ENCODE measurements at regions not wholly inside any gene's neighbourhood (a gene's known extent, or its start where the extent isn't known, plus 50 kb on each side); places are given as distances from the start of the nearest gene placed in this dataset.

DNA sequence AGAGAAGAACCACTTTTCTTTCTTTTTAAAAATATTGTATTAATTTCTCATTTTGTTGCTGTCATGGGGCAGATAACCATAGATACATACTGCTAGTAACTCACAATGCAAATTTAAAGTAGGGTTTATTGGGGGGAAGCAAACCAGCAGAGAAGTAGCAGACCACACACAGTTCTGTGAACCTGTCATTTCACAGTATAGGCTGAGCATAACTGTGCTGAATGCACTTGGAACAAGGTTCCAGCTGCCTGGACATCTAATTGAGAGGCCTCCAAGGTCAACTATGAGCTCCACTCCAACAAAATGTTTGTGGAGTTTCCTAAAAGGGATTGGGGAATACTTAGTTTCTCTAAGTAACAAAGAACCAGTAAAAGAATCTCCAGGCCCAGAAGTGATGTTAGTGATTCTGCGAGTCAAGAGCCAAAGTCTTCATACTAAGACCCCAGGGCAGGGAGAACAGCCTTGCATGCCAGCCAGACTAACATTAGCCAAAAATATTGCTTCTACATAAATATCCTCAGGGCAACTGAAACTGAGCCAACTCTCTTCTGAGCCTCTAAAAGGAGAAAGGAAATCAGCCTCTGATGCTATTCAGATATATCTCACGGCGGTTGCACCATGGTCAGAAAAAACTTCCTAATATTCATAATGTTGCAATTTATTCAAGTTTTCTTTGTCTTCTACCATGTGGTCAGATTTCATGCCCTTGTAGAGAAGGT, 856.4 kb upstream of the ALCAM start:
- H3K4me3 ChIP-seq, result no peak overlapping the region
- no peaks in the 10 kb centered on the region for H3K4me1 ChIP-seq
- H3K9me3 ChIP-seq, result no peaks in the 10 kb centered on the region
- CTCF ChIA-PET, result no interaction called here
- FAIRE-seq, result no peak
- WGBS (ENCODE audit: missing lambda C conversion rate), result 85% methylated on average over 3 of the region's 3 CpGs
- no peak overlapping the region for H3K27ac ChIP-seq
- no peak overlapping the region for H3K4me2 ChIP-seq
- POLR2A ChIA-PET, result no interaction called here
- no peak for DNase-seq (ENCODE audit: low read depth in 1 of 2, low spot score in 1 of 2)
- TF ChIP-seq, protein P1, sequence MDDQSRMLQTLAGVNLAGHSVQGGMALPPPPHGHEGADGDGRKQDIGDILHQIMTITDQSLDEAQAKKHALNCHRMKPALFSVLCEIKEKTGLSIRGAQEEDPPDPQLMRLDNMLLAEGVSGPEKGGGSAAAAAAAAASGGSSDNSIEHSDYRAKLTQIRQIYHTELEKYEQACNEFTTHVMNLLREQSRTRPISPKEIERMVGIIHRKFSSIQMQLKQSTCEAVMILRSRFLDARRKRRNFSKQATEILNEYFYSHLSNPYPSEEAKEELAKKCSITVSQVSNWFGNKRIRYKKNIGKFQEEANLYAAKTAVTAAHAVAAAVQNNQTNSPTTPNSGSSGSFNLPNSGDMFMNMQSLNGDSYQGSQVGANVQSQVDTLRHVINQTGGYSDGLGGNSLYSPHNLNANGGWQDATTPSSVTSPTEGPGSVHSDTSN (IDR thresholded peaks at IDR 0.05), result no peak
- TF ChIP-seq JUN (IDR thresholded peaks at IDR 0.05) (no peak), RNF2 (IDR thresholded peaks at IDR 0.05; ENCODE audit: borderline replicate concordance, low read depth) (no peak), CBX8 (IDR thresholded peaks at IDR 0.05) (no peak), HEYL (CRISPR knock-in tag; IDR thresholded peaks at IDR 0.05) (no peak), HOXB5 (CRISPR knock-in tag; IDR thresholded peaks at IDR 0.05) (no peak), HOXB13 (CRISPR knock-in tag; IDR thresholded peaks at IDR 0.05; ENCODE audit: low read depth) (no peak), TP53 (CRISPR knock-in tag; IDR thresholded peaks at IDR 0.05) (no peak), TFCP2L1 (CRISPR knock-in tag; IDR thresholded peaks at IDR 0.05) (no peak), ZSCAN20 (CRISPR knock-in tag; IDR thresholded peaks at IDR 0.05) (no peak)
- ATAC-seq, result no peak

- ChIA-PET CTCF (no interaction called here), POLR2A (no interaction called here)
- Histone ChIP-seq H3K4me3 (no peak overlapping the region), H3K4me1 (no peaks in the 10 kb centered on the region), H3K27ac (no peak overlapping the region), H3K9me3 (no peaks in the 10 kb centered on the region), H3K4me2 (no peak overlapping the region)
- 34% methylated on average over 1 of the region's 1 CpG for WGBS (ENCODE audit: missing lambda C conversion rate)
- no peak for ATAC-seq
- no peak for TF ChIP-seq RFX5 (IDR thresholded peaks at IDR 0.05)
- no peak for TF ChIP-seq ZNF302 (CRISPR knock-in tag; IDR thresholded peaks at IDR 0.05)
- TF ChIP-seq NFE2L2 (conservative IDR thresholded peaks at IDR 0.05; ENCODE audit: low read length), result no peak
- TF ChIP-seq TFCP2L1 (CRISPR knock-in tag; IDR thresholded peaks at IDR 0.05), result no peak
- TF ChIP-seq FOSL2 (IDR thresholded peaks at IDR 0.05), result no peak
- no peak for TF ChIP-seq FOSL2 (CRISPR knock-in tag; IDR thresholded peaks at IDR 0.05)
- no peak for TF ChIP-seq TP53 (CRISPR knock-in tag; IDR thresholded peaks at IDR 0.05)
- no peak for TF ChIP-seq POLR2A (IDR thresholded peaks at IDR 0.05; ENCODE audit: low read length)
- TF ChIP-seq MAX (IDR thresholded peaks at IDR 0.05), result no peak
- TF ChIP-seq JUN (IDR thresholded peaks at IDR 0.05), result no peak
- FAIRE-seq, result no peak
- DNase-seq (ENCODE audit: low read depth in 1 of 2, low spot score in 1 of 2), result no peak
These were observed 852.3 kb upstream of the ALCAM start for GRCh38 chr3:104514371-104514770.

DNA sequence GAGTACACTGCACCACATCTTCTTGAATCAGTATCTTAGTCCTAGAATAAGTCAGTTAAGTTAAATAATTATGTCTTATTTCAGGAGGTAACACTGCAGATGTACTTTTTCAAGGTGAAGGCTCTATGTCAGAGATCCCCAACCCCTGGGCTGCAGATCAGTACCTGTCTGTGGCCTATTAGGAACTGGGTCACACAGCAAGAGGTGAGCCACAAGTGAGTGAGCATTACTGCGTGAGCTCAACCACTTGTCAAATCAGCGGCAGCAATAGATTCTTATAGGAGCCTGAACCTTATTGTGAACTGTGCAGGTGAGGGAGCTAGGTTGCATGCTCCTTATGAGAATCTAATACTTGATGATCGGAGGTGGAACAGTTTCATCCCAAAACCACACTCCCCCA, 851.9 kb upstream of the ALCAM start:
- ATAC-seq, result no peak
- Histone ChIP-seq H3K27ac (no peak overlapping the region), H3K4me1 (no peaks in the 10 kb centered on the region), H3K4me3 (no peak overlapping the region), H3K9me3 (no peaks in the 10 kb centered on the region), H3K4me2 (no peak overlapping the region)
- TF ChIP-seq RARB (CRISPR knock-in tag; IDR thresholded peaks at IDR 0.05), result no peak
- no peak for TF ChIP-seq EP300 (IDR thresholded peaks at IDR 0.05)
- 64% methylated on average over 3 of the region's 3 CpGs for WGBS (ENCODE audit: missing lambda C conversion rate)
- POLR2A ChIA-PET, result no interaction called here
- no peak for DNase-seq (ENCODE audit: low read depth in 1 of 2, low spot score in 1 of 2)
- FAIRE-seq, result no peak
- CTCF ChIA-PET, result no interaction called here

GRCh38 chr3:104519068-104519467, 847.6 kb upstream of the ALCAM start:
- WGBS (ENCODE audit: missing lambda C conversion rate), result 36% methylated on average over 4 of the region's 4 CpGs
- ChIA-PET POLR2A (no interaction called here), CTCF (no interaction called here)
- Histone ChIP-seq H3K4me1 (no peaks in the 10 kb centered on the region), H3K4me3 (no peak overlapping the region), H3K27ac (no peak overlapping the region), H3K4me2 (no peak overlapping the region), H3K9me3 (no peaks in the 10 kb centered on the region)
- DNase-seq (ENCODE audit: low read depth in 1 of 2, low spot score in 1 of 2), result no peak
- no peak for ATAC-seq
- no peak for FAIRE-seq
- TF ChIP-seq, protein P2, sequence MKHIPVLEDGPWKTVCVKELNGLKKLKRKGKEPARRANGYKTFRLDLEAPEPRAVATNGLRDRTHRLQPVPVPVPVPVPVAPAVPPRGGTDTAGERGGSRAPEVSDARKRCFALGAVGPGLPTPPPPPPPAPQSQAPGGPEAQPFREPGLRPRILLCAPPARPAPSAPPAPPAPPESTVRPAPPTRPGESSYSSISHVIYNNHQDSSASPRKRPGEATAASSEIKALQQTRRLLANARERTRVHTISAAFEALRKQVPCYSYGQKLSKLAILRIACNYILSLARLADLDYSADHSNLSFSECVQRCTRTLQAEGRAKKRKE (CRISPR knock-in tag; IDR thresholded peaks at IDR 0.05; ENCODE audit: low read depth), result no peak
- TF ChIP-seq NR3C1 (IDR thresholded peaks at IDR 0.05) (no peak), ELK1 (IDR thresholded peaks at IDR 0.05; ENCODE audit: low read depth, low read length) (no peak), RFX5 (IDR thresholded peaks at IDR 0.05) (no peak), RNF2 (IDR thresholded peaks at IDR 0.05; ENCODE audit: borderline replicate concordance, low read depth) (no peak), POLR2AphosphoS2 (conservative IDR thresholded peaks at IDR 0.05; ENCODE audit: low read length) (no peak), HOXA7 (CRISPR knock-in tag; IDR thresholded peaks at IDR 0.05) (no peak), GATA3 (IDR thresholded peaks at IDR 0.05; ENCODE audit: borderline replicate concordance) (no peak), POLR2A (IDR thresholded peaks at IDR 0.05; ENCODE audit: low read length) (no peak), RAD21 (conservative IDR thresholded peaks at IDR 0.05 in 1 of 2, IDR thresholded peaks at IDR 0.05 in 1 of 2) (no peak)
- TF ChIP-seq, protein P3, sequence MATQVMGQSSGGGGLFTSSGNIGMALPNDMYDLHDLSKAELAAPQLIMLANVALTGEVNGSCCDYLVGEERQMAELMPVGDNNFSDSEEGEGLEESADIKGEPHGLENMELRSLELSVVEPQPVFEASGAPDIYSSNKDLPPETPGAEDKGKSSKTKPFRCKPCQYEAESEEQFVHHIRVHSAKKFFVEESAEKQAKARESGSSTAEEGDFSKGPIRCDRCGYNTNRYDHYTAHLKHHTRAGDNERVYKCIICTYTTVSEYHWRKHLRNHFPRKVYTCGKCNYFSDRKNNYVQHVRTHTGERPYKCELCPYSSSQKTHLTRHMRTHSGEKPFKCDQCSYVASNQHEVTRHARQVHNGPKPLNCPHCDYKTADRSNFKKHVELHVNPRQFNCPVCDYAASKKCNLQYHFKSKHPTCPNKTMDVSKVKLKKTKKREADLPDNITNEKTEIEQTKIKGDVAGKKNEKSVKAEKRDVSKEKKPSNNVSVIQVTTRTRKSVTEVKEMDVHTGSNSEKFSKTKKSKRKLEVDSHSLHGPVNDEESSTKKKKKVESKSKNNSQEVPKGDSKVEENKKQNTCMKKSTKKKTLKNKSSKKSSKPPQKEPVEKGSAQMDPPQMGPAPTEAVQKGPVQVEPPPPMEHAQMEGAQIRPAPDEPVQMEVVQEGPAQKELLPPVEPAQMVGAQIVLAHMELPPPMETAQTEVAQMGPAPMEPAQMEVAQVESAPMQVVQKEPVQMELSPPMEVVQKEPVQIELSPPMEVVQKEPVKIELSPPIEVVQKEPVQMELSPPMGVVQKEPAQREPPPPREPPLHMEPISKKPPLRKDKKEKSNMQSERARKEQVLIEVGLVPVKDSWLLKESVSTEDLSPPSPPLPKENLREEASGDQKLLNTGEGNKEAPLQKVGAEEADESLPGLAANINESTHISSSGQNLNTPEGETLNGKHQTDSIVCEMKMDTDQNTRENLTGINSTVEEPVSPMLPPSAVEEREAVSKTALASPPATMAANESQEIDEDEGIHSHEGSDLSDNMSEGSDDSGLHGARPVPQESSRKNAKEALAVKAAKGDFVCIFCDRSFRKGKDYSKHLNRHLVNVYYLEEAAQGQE (IDR thresholded peaks at IDR 0.05), result no peak

All from A549 (cell line).